ENCODE measurements at regions not wholly inside any gene's neighbourhood (a gene's known extent, or its start where the extent isn't known, plus 50 kb on each side); places are given as distances from the start of the nearest gene placed in this dataset.

GRCh38 chr14:98594156-98594555, 677.8 kb downstream of the BCL11B start:
- Histone ChIP-seq H3K27me3 (replicated peaks; ENCODE audit: control insufficient read depth, insufficient read depth, low read length) (no peaks in the 10 kb centered on the region), H3K36me3 (ENCODE audit: control insufficient read depth, insufficient read depth, low read length) (no peaks in the 10 kb centered on the region), H3K4me3 (replicated peaks; ENCODE audit: low read depth, low read length) (no peak overlapping the region)
- no peak for TF ChIP-seq CTCF (IDR thresholded peaks at IDR 0.05; ENCODE audit: insufficient read depth, low read length, poor library complexity, severe bottlenecking)
- DNase-seq (ENCODE audit: extremely low read depth, insufficient read length) = no peak

DNA sequence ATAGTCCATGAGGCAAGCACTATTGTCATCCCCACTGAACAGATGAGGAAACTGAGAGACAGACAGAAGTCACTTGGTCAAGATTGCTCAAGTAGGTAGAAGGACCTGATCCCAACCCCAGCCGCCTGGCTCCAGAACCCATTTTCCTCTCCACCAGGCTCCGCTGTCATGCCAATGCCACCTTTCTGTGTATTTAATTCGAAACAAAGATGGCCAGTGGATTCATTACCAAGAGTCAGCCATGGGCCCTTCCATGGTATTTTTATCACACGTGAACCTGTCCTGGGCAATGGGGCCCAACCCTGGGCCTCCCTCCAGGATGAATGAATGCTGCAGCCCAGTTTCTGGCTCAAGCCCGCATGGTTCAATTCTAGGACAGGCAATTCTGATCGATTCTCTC, 673.4 kb downstream of the BCL11B start:
- Histone ChIP-seq H3K4me3 (replicated peaks; ENCODE audit: low read depth, low read length) (no peak overlapping the region), H3K27me3 (replicated peaks; ENCODE audit: control insufficient read depth, insufficient read depth, low read length) (no peaks in the 10 kb centered on the region), H3K36me3 (ENCODE audit: control insufficient read depth, insufficient read depth, low read length) (no peaks in the 10 kb centered on the region)
- no peak for TF ChIP-seq CTCF (IDR thresholded peaks at IDR 0.05; ENCODE audit: insufficient read depth, low read length, poor library complexity, severe bottlenecking)
- no peak for DNase-seq (ENCODE audit: extremely low read depth, insufficient read length)

DNA sequence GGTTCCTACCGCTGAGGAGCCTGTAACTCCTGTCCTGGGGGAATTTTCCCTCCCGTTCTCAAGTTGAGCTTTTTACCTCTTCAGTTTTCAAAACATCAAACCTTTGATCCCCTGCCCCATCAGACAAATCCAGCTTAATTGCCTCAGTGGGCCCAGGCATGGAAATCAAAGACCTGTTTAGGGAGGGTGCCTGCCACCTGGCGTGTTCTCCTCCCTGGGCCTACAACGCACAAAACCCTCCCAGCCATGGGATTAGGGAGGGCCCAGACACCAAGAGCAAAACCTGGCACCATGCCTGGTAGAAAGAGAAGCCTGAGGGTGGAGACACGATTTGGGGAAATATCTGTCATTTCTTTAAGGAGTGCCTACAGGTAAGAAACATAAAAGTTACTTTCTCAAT, 672.9 kb downstream of the BCL11B start:
- DNase-seq (ENCODE audit: extremely low read depth, insufficient read length) = no peak
- TF ChIP-seq CTCF (IDR thresholded peaks at IDR 0.05; ENCODE audit: insufficient read depth, low read length, poor library complexity, severe bottlenecking) = no peak

GRCh38 chr14:98602983-98603382, 669.0 kb downstream of the BCL11B start:
- no peak for TF ChIP-seq CTCF (IDR thresholded peaks at IDR 0.05; ENCODE audit: insufficient read depth, low read length, poor library complexity, severe bottlenecking)
- no peak for DNase-seq (ENCODE audit: extremely low read depth, insufficient read length)
- H3K4me3 ChIP-seq (replicated peaks; ENCODE audit: low read depth, low read length) = no peak overlapping the region
- no peaks in the 10 kb centered on the region for H3K27me3 ChIP-seq (replicated peaks; ENCODE audit: control insufficient read depth, insufficient read depth, low read length)
- no peaks in the 10 kb centered on the region for H3K36me3 ChIP-seq (ENCODE audit: control insufficient read depth, insufficient read depth, low read length)

More for the DNA sequence above, 672.9 kb downstream of the BCL11B start:
- no peak overlapping the region for H3K4me3 ChIP-seq (replicated peaks; ENCODE audit: low read depth, low read length)
- H3K36me3 ChIP-seq (ENCODE audit: control insufficient read depth, insufficient read depth, low read length) = no peaks in the 10 kb centered on the region
- no peaks in the 10 kb centered on the region for H3K27me3 ChIP-seq (replicated peaks; ENCODE audit: control insufficient read depth, insufficient read depth, low read length)

- no peak for DNase-seq (ENCODE audit: extremely low read depth, insufficient read length)
- no peaks in the 10 kb centered on the region for H3K27me3 ChIP-seq (replicated peaks; ENCODE audit: control insufficient read depth, insufficient read depth, low read length)
- no peak for TF ChIP-seq CTCF (IDR thresholded peaks at IDR 0.05; ENCODE audit: insufficient read depth, low read length, poor library complexity, severe bottlenecking)
- H3K36me3 ChIP-seq (ENCODE audit: control insufficient read depth, insufficient read depth, low read length) = no peaks in the 10 kb centered on the region
- H3K4me3 ChIP-seq (replicated peaks; ENCODE audit: low read depth, low read length) = no peak overlapping the region
These were observed 667.0 kb downstream of the BCL11B start for GRCh38 chr14:98605043-98605442.

GRCh38 chr14:98606041-98606640, 665.9 kb downstream of the BCL11B start:
- no peak for DNase-seq (ENCODE audit: extremely low read depth, insufficient read length)
- TF ChIP-seq CTCF (IDR thresholded peaks at IDR 0.05; ENCODE audit: insufficient read depth, low read length, poor library complexity, severe bottlenecking) = no peak

More at GRCh38 chr14:98606041-98606640, 665.9 kb downstream of the BCL11B start:
- no peaks in the 10 kb centered on the region for H3K36me3 ChIP-seq (ENCODE audit: control insufficient read depth, insufficient read depth, low read length)
- no peaks in the 10 kb centered on the region for H3K27me3 ChIP-seq (replicated peaks; ENCODE audit: control insufficient read depth, insufficient read depth, low read length)
- no peak overlapping the region for H3K4me3 ChIP-seq (replicated peaks; ENCODE audit: low read depth, low read length)

Measured in GM06990 (cell line).